Parathyroid adenoma (tissue), 2 donors: ENCODE measurements at regions not wholly inside any gene's neighbourhood (a gene's known extent, or its start where the extent isn't known, plus 50 kb on each side); places are given as distances from the start of the nearest gene placed in this dataset.
"Not testable (repeated sequence)": the region's sequence is repeated elsewhere in the genome, so short reads cannot be mapped to it uniquely, and the experiment has no call there.

Experiments
- H2AFZ ChIP-seq: fragments of 300-600 bp; sonication (generic); one replicate; pipeline ENCODE4 v1.7.0; 2017; ENCODE audit warnings: antibody characterized with exemption, mild to moderate bottlenecking
- H3K27ac ChIP-seq: fragments of 300-600 bp; sonication (generic); one replicate; pipeline ENCODE4 v1.7.0; 2017
- H3K27me3 ChIP-seq: fragments of 300-600 bp; sonication (generic); one replicate; pipeline ENCODE4 v1.7.0; 2017; ENCODE audit warnings: low read length; ENCODE audit not compliant: control insufficient read depth, insufficient read depth
- H3K36me3 ChIP-seq: fragments of 300-600 bp; sonication (generic); one replicate; pipeline ENCODE4 v1.7.0; 2017; ENCODE audit warnings: low read length; ENCODE audit not compliant: control insufficient read depth, insufficient read depth
- H3K4me1 ChIP-seq: fragments of 300-600 bp; sonication (generic); one replicate; pipeline ENCODE4 v1.7.0; 2017; ENCODE audit warnings: control low read depth
- H3K4me2 ChIP-seq: fragments of 300-600 bp; sonication (generic); one replicate; pipeline ENCODE4 v1.7.0; 2017; ENCODE audit warnings: low read length
- H3K4me3 ChIP-seq: fragments of 300-600 bp; sonication (generic); one replicate; pipeline ENCODE4 v1.7.0; 2017; ENCODE audit warnings: low read depth, low read length
- H3K79me2 ChIP-seq: fragments of 300-600 bp; sonication (generic); one replicate; pipeline ENCODE4 v1.7.0; 2017; ENCODE audit warnings: control low read depth
- H3K9ac ChIP-seq: fragments of 300-600 bp; sonication (generic); one replicate; pipeline ENCODE4 v1.7.0; 2017; ENCODE audit warnings: mild to moderate bottlenecking
- H3K9me3 ChIP-seq: fragments of 300-600 bp; sonication (generic); one replicate; pipeline ENCODE4 v1.7.0; 2017; ENCODE audit warnings: low read length; ENCODE audit not compliant: control insufficient read depth
- TF ChIP-seq, protein P1 (sequence below): fragments of 300-600 bp; sonication (generic); IDR thresholded peaks from one replicate; pipeline ENCODE4 v1.7.0; 2017; ENCODE audit warnings: antibody characterized with exemption, mild to moderate bottlenecking
- donor health status: primary hyperparathyroidism.

DNA sequence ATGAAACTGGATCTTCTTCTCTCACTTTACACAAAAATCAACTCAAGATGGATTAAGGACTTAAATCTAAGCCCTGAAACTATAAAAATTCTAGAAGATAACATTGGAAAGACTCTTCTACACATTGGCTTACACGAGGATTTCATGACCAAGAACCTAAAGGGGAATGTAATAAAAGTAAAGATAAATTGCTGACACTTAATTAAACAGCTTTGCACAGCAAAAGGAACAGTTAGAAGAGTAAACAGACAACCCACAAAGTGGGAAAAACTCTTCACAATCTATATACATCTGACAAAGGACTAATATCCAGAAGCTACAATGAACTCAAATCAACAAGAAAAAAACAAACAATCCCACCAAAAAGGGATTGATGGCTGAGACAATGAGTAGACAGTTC lies 74.4 kb downstream of the BLTP3B start:
- Histone ChIP-seq H3K9ac (no peak overlapping the region), H3K79me2 (no peaks in the 10 kb centered on the region), H3K4me3 (no peak overlapping the region), H3K27me3 (no peaks in the 10 kb centered on the region), H3K4me2 (no peak overlapping the region), H3K27ac (no peak overlapping the region), H3K9me3 (no peaks in the 10 kb centered on the region), H2AFZ (no peak overlapping the region), H3K4me1 (no peaks in the 10 kb centered on the region), H3K36me3 (no peaks in the 10 kb centered on the region)
- TF ChIP-seq, protein P1, sequence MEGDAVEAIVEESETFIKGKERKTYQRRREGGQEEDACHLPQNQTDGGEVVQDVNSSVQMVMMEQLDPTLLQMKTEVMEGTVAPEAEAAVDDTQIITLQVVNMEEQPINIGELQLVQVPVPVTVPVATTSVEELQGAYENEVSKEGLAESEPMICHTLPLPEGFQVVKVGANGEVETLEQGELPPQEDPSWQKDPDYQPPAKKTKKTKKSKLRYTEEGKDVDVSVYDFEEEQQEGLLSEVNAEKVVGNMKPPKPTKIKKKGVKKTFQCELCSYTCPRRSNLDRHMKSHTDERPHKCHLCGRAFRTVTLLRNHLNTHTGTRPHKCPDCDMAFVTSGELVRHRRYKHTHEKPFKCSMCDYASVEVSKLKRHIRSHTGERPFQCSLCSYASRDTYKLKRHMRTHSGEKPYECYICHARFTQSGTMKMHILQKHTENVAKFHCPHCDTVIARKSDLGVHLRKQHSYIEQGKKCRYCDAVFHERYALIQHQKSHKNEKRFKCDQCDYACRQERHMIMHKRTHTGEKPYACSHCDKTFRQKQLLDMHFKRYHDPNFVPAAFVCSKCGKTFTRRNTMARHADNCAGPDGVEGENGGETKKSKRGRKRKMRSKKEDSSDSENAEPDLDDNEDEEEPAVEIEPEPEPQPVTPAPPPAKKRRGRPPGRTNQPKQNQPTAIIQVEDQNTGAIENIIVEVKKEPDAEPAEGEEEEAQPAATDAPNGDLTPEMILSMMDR, result no peak

DNA sequence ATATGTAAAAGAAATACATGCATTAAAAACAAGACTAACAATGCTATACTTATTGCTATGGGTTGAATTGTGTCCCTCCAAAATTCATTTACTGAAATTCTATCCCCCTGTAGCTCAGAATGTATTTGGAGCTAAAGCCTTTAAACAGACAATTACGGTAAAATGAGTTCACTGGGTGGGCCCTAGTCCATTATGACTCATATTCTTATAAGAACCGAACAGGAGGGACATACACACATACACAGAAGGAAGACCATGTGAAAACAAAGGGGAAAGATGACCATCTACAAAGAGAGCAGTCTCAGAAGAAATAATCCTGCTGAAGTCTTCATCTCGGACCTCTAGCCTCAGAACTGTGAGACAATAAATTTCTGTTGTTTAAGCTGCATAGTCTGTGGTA lies 77.1 kb upstream of the ANKS1B start:
- Histone ChIP-seq H3K27me3 (no peaks in the 10 kb centered on the region), H3K9ac (no peak overlapping the region), H3K79me2 (no peaks in the 10 kb centered on the region), H3K27ac (no peak overlapping the region), H3K36me3 (no peaks in the 10 kb centered on the region), H3K9me3 (no peaks in the 10 kb centered on the region), H3K4me1 (no peaks in the 10 kb centered on the region), H2AFZ (no peak overlapping the region), H3K4me2 (no peak overlapping the region), H3K4me3 (no peak overlapping the region)
- TF ChIP-seq, protein P1, result no peak

DNA sequence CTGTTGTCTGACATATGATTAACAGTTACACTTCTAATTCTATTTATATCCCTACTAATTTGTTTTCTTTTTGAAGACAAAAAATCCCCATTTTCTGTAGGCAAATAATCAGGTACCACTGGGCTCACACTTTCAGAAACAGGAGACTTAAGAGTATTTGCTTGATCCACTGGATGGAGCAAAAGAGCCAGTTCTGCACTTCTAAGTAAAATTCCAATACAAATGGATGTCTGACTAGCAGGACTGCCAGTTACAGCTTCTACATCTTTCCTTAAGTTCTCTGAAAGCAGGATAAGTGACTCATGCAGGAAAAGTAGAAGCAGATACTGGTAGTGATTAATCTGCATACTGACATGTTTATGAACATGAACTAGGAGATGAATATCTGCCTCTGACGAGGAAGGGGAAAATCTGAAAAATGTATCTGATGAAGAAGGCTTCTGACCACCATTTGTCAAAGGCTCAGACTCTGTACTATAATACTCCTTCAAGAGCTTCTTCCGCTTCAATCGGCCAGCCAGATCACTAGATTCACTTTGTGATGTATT lies 73.8 kb upstream of the ANKS1B start:
- TF ChIP-seq, protein P1, result peak; percentile 15
- Histone ChIP-seq H3K36me3 (no peaks in the 10 kb centered on the region), H3K9ac (no peak overlapping the region), H3K27me3 (no peaks in the 10 kb centered on the region), H3K79me2 (no peaks in the 10 kb centered on the region), H3K9me3 (no peaks in the 10 kb centered on the region), H3K4me1 (no peaks in the 10 kb centered on the region), H3K27ac (no peak overlapping the region), H3K4me2 (no peak overlapping the region), H2AFZ (no peak overlapping the region), H3K4me3 (no peak overlapping the region)

DNA sequence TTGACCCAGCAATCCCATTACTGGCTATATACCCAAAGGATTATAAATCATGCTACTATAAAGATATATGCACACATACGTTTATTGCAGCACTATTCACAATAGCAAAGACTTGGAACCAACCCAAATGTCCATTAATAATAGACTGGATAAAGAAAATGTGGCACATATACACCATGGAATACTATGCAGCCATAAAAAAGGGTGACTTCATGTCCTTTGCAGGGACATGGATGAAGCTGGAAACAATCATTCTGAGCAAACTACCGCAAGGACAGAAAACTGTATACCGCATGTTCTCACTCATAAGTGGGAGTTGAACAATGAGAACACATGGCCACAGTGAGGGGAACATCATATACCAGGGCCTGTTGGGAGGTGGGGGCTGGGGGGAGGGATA lies 61.5 kb upstream of the ANKS1B start:
- not testable (repeated sequence) for H3K9ac ChIP-seq, H3K79me2 ChIP-seq, H3K27ac ChIP-seq, H3K4me3 ChIP-seq, H3K4me2 ChIP-seq, H3K4me1 ChIP-seq, H3K27me3 ChIP-seq, H3K9me3 ChIP-seq, H3K36me3 ChIP-seq, H2AFZ ChIP-seq

DNA sequence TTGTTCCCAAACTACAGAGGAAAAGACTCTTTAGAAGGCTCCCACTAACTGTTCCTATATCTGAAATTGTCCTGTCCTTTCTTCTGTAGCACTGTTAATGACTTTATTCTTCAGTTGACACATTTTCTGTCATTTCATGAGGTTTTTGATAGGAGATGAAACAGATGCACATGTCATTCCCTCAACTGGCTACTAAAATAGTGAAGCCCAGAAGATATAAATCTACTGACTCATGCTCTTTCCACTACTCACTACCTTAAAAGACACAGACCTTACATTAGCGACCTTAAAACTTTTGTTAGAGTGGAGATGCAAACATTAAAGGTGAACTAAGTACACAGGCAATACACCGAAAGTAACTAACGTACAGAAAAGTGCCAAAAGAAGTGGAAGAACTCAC lies 59.5 kb upstream of the ANKS1B start:
- Histone ChIP-seq H3K79me2 (no peaks in the 10 kb centered on the region), H3K9ac (no peak overlapping the region), H3K27ac (no peak overlapping the region), H2AFZ (no peak overlapping the region), H3K4me2 (no peak overlapping the region), H3K4me3 (no peak overlapping the region), H3K9me3 (no peaks in the 10 kb centered on the region), H3K36me3 (no peaks in the 10 kb centered on the region), H3K27me3 (no peaks in the 10 kb centered on the region), H3K4me1 (no peaks in the 10 kb centered on the region)
- TF ChIP-seq, protein P1, result no peak
